Fibroblast of skin of abdomen (primary cell): ENCODE measurements at regions not wholly inside any gene's neighbourhood (a gene's known extent, or its start where the extent isn't known, plus 50 kb on each side); places are given as distances from the start of the nearest gene placed in this dataset.

Experiments used
- DNase-seq: peaks from one replicate; pipeline ENCODE4 v3.0.0-alpha.2; 2013

DNA sequence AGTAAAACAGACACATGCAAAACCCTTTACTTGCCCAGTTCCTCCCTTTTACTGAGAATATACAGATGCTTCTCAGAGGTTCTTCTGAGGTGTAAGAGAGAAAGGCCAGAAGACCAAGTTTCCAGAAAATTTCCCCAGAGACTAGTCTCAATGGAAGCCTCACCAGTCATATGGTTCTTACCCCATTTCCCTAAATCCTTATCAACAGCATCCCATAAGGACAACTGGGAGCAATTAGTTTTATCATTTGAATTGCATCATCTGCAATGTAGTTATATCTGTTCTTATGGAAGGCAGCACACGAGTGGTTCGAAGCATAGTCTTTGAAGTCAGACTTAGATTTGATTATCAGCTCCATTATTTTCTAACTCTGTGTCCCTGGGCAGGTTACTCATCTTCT lies 203.6 kb upstream of the PPARGC1A start:
- no peak for DNase-seq

- peak; percentile 69 for DNase-seq
These were observed 201.9 kb upstream of the PPARGC1A start for GRCh38 chr4:24091639-24092233.

DNA sequence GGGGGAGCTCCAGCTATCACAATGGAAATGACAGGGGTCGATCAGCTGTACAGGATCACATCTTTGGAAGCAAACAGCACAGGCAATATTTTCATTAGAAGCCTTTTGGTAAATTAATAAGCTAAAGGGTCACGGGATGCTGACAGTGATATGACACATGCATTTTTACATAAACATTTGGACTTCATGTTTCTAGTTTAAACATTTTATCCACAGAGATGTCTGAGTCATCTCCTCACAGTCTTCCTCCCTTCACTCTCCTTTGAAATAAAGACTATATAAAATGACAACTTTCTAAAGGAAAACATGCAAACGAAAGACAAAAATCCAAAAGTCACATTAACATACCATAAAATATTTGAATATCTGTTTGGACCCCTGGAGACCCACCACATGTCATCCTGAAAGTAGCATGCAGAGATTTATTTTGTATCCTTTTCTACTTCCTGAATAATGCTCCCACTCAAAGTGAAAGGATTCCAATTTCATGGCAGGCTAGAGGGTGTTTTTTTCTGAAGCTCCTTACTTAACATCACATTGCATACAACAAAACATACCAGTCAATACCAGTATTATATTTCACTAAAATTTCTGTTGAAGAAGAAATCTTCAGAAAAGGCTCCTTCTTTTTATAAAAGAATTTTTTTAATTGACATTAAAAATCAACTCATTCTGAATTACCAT lies 200.1 kb upstream of the PPARGC1A start:
- DNase-seq, result peak; percentile 80

DNA sequence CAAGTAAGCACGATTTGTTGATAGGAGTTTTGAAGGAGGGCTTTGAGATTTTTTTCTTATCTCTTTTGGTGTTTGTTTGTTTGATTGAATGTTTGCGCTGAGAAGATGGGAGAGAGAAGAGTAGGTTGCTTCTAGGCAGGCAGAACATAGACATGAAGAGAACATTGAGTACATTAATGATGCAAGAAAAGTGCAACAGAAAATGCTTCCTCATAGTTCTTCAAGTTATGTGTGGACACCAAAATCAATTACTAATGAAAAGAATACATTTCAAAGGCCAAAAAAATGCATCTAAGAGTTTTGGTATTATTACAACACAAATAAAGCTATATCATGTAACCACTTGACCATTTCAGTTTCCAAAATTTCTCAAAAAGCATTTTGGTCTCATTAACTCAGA lies 191.0 kb upstream of the PPARGC1A start:
- DNase-seq, result peak; percentile 17

DNA sequence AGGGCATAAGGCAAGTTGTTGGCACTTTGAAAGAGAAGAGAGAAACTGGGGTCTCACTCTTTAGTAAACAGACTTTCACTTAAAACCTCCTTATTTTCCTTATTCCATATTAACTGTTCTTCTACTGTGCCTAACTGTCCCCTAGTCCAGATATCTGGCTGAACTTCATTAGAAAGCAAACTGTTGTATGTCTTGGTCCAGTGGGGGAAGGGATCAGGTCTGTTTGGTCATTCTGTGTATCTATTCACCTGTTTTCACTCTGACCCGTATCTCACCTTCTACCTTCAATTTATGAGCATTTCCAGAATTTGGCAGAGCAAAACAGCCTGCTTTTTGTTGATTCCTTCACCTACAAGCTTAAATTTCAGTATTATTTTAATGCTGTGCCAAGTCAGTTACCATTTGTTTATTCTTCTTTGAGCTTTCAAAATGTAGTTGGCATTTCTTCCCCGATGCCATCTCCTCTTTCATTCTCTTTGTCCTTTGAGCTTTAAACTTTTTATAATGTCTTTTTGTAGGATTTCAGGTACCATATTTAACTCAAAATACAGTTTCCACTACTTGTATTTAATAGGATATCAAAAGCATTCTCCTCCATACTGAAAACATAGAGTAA lies 188.6 kb upstream of the PPARGC1A start:
- DNase-seq, result no peak

GRCh38 chr4:24076811-24077210 lies 187.0 kb upstream of the PPARGC1A start:
- no peak for DNase-seq

DNA sequence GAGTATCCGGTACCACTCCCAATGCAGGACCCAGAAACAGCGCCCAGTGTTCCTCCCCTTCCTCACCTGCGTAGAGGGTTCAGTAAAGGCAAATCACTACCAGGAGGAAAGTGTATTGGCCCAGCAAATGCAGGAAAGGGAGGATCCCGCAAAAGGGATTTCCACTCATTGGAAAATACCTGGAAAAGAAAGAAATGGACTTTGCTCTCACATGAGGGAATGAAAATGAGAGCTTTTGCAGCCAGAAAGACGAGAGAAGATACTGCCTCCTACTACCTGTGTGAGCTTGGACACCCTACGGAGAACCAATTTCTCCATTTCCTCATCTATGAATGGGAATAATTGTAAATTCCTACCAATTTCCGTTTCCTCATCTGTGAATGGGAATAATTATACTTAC lies 184.1 kb upstream of the PPARGC1A start:
- DNase-seq, result no peak

GRCh38 chr4:24071612-24072372 lies 181.9 kb upstream of the PPARGC1A start:
- no peak for DNase-seq

GRCh38 chr4:24070117-24070516 lies 180.3 kb upstream of the PPARGC1A start:
- DNase-seq, result peak; percentile 80

DNA sequence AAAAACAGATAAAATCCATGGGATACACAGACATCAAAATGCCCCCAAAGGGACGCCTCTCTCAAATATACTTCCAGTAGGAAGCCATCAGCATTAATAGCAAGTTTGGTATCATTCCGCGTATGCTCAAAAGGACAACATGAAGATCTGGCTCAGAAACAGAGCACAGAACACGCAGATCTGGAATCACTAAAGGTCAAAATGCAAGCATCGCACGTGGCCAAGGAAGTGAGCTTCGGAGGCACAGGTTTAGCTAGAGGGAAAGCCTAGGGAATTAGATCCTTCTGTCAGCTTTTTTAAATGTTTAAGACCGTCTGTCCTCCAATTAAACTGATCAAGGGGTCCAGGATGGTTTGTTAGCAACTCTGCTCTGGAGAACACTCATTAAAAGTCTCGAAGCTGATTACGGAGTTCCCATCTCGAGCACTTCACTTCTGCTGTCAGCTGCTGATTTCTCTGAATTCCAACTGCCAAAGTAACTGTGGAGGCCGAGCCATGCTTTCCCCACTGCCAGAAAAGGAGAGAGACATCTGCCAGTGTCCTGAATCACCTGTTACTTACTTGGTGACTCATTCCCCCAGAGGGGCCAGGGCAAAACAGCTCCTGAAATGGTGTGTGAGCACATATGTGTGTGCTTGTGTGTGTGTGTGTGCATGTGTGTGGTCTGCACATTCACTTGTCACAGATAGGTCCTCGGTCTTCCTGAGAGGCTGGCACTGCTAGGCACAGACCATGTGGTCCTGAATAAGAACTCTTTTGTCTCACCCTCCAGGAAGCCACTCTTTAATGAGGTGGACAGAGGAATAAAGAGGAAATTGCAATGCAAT lies 177.7 kb upstream of the PPARGC1A start:
- peak; percentile 65 for DNase-seq

GRCh38 chr4:24065974-24066373 lies 176.1 kb upstream of the PPARGC1A start:
- no peak for DNase-seq

DNA sequence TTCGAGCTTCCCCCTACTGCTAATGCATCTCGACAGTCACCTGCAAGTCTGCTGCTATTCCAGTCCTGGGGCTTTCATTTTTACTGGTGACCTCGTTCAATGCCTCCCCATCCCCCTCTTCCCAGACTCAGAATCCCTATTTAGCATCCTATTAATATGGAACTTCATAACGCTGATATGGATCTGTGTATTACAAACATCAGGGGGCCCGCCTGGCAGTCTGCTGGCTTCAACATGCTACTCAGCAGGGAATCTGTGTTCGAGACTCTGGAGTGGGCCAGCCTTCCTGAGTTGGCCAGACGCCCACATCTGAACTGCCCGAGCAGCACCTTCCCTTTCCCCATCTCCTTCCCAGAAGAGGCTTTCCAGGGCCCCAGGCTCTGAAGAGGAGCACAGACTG lies 173.9 kb upstream of the PPARGC1A start:
- no peak for DNase-seq

DNA sequence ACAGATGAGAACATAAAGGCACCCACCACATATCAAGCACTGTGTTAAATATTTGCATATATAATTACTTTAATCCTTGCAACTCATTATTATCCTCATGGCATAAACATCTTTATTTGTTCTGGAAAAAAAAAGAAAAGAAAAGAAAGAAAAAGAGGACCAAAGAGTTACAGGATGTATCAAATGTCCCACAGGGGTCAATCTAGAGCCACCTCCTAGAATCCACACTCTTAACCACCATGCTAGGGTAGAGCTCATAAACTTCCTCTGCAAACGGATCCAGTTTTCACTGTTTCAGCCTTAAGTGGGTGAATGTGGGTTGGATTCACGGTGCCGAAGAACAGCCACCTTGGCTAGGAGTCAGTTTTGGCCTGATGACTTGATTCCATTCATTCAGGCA lies 171.1 kb upstream of the PPARGC1A start:
- DNase-seq, result no peak

DNA sequence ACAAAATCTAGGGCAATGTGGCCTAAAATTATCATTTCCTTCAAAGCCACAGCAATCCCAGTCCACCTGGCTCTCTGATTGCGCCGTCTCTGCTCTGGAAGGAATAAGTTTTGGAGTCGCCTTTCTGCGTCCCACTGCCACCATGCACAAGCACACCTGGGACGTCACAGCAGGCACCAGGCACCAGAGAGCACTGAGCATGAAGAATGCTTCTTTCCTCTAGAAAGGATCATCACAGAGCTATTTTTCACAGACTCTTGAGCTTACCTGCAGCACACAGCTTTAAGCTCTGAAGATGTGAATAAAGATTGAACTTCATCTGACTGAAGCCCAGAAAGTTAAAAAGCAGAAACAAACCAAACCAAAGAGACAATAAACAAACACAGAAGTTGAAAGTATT lies 170.0 kb upstream of the PPARGC1A start:
- no peak for DNase-seq

DNA sequence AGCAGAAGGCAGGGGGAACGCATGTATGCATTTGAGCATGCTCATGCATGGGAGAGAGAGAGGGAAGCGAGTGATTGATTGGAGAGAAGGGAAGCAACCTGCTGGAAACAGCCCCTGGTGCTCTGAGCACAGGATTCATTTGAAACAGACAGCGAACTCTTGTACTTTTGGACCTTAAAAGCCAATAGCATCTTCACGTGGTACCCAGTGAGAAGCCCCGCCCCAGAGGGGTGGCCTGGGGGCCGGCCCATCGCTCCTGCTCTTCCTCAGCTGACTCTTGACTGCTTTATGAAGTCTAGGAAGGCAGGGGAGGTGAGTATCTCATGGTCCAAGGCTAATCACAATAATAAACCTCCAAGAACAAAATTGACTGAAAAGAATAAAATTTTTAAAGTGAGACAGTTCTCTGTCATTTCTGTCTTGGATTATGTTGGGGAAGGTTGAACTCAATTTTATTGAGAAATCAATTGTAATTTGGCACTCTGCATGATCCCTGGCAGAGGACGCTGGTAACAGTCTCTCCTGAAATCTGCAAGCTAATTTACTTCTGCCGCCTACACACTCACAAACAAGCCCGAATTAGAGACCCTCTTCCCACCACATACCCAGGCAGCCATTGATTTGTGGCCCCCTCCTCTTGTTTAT lies 168.2 kb upstream of the PPARGC1A start:
- no peak for DNase-seq

DNA sequence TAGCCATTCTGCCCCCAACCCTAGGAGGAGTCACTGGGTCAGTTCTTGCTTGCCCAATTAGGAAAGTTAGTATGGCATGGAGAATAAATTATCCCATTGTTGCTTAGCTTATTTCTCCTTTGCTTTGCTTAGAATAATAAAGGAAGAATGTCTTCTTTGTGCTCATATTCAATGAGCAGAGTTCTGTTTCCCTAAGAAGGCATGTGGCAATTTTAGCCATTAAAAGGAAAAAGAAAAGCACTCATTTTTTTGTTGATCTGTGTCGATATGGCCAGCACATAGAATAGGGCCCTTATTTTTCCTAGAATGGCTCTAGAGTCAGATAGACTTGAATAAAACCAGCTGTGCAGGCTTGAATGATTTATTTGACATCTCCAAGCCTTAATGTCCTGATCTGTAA lies 166.4 kb upstream of the PPARGC1A start:
- DNase-seq, result no peak

- no peak for DNase-seq
These were observed 165.8 kb upstream of the PPARGC1A start for GRCh38 chr4:24055623-24056022.

GRCh38 chr4:24054910-24055309 lies 165.1 kb upstream of the PPARGC1A start:
- DNase-seq, result no peak

GRCh38 chr4:24053934-24054333 lies 164.1 kb upstream of the PPARGC1A start:
- no peak for DNase-seq

GRCh38 chr4:24044610-24045589 lies 155.1 kb upstream of the PPARGC1A start:
- DNase-seq, result no peak

GRCh38 chr4:24042094-24042493 lies 152.2 kb upstream of the PPARGC1A start:
- DNase-seq, result peak; percentile 95
